Smooth muscle cell of the brain vasculature (primary cell): ENCODE measurements at regions not wholly inside any gene's neighbourhood (a gene's known extent, or its start where the extent isn't known, plus 50 kb on each side); places are given as distances from the start of the nearest gene placed in this dataset.
"Not testable (repeated sequence)": the region's sequence is repeated elsewhere in the genome, so short reads cannot be mapped to it uniquely, and the experiment has no call there.

Source experiments
- DNase-seq: peaks from one replicate; pipeline ENCODE4 v3.0.0-alpha.2; 2012; ENCODE audit warnings: low read depth, low spot score

GRCh38 chr2:187782301-187782700, 228.1 kb upstream of the TFPI start:
- no peak for DNase-seq

DNA sequence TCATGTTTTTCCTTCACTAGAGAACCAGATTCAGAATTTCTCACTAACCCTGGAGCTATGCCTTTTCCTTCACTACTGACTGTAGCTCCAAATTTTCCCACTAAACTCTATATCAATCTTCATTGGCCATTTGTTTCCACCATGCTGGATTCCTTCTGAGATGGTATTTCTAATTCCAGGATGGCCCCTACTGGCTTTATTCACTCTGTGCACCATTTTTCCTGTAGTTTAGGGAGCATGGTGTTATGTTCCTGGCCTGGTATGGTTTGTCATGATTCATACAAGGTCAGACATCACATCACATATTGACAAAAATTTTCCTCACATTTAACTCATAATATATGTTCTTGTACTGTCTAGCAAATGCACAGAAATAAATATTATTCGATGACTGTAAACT, 229.2 kb upstream of the TFPI start:
- DNase-seq, result no peak

DNA sequence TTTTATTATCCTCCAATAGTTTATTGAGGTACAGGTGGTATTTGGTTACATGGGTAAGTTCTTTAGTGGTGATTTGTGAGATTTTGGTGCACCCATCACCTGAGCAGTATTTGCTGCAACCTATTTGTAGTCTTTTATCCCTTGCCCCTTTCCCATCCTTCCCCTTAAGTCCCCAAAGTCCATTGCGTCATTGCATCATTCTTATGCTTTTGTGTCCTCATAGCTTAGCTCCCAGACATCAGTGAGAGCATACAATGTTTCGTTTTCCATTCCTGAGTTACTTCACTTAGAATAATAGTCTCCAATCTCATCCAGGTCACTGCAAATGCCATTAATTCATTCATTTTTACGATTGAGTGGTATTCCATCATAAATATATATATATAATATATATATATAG, 229.9 kb upstream of the TFPI start:
- DNase-seq, result not testable (repeated sequence)

GRCh38 chr2:187799601-187800000, 245.4 kb upstream of the TFPI start:
- DNase-seq, result no peak

- DNase-seq, result no peak
Observed at GRCh38 chr2:187803816-187804215, 249.6 kb upstream of the TFPI start.

DNA sequence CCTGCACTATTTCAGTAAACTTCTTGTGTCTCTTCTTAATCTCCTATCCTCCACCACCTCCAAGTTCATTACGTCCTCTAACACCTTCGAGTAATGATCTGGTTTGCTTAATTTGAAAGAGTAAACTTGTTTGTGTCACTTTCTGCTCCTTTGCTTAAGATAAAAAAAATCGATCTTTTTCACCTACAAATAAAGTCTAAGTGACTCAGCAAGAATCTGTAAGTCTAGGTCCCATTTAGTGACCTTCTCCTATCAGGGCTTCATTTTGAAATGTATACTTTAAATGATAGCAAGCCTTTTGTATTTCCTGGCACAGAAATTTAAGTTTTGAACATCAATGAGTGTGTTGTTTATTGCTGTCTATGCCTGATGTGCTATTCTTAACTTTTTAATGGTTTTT, 260.9 kb upstream of the TFPI start:
- DNase-seq, result no peak

- DNase-seq, result no peak
Observed at GRCh38 chr2:187819624-187820023, 265.4 kb upstream of the TFPI start.

DNA sequence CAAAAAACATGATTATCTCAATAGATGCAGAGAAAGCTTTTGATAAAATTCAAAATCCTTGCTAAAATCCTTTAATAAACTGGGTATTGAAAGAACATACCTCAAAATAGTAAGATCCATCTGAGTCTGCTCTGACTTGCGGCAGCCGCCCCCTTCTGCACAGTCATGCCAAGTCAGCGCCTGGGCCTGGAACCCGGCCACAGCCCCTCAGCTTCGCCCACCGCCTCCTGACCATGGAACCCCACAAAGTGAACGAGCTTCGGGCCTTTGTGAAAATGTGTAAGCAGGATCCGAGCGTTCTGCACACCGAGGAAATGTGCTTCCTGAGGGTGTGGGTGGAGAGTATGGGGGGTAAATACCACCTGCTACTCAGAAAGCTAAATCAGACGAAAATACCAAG, 270.9 kb upstream of the TFPI start:
- DNase-seq, result no peak

GRCh38 chr2:187826023-187826422, 271.8 kb upstream of the TFPI start:
- no peak for DNase-seq

- DNase-seq, result no peak
Observed at GRCh38 chr2:187834787-187835186, 280.6 kb upstream of the TFPI start.

- DNase-seq, result no peak
Observed at GRCh38 chr2:187838690-187839089, 284.5 kb upstream of the TFPI start.

GRCh38 chr2:187842315-187842714, 288.1 kb upstream of the TFPI start:
- DNase-seq, result no peak

DNA sequence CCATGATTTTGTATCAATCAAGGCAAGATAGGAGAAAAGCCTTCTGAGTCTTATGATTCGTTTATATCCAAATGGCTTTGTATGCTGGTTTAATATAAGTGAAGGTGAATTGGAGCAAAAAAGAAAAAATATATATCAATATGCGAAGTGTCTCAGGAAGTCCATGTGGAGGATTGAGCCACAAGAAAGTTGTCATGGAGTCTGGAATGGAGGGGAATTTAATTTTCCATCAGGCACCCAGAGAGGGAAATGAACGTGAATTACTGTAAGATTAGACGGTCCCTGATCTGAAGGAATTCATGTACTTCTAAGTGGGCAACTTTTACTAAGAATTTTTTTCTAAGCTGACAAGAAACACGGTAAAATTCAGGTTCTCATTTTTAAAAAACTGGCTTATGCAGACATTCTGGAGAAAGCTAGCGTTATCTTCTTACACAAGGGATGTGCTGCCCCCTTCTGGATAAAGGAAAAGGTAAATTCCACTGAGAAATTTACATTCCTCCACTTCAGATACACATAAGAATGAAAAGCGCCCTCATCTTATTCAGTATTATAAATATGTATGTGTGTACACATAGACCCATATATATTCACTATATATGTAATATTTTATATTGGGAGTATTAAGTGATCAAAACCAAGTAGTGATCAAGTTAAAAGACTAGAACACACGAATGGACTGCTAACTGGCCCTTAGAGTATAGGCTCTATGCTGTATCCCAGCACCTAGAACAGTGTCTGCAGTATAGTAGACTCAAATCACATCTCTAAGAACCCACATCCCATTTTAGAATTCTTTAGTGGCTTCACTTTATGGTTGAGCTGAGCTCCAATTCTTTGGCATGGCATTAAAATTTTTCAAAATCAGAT, 289.0 kb upstream of the TFPI start:
- DNase-seq, result peak; percentile 57

DNA sequence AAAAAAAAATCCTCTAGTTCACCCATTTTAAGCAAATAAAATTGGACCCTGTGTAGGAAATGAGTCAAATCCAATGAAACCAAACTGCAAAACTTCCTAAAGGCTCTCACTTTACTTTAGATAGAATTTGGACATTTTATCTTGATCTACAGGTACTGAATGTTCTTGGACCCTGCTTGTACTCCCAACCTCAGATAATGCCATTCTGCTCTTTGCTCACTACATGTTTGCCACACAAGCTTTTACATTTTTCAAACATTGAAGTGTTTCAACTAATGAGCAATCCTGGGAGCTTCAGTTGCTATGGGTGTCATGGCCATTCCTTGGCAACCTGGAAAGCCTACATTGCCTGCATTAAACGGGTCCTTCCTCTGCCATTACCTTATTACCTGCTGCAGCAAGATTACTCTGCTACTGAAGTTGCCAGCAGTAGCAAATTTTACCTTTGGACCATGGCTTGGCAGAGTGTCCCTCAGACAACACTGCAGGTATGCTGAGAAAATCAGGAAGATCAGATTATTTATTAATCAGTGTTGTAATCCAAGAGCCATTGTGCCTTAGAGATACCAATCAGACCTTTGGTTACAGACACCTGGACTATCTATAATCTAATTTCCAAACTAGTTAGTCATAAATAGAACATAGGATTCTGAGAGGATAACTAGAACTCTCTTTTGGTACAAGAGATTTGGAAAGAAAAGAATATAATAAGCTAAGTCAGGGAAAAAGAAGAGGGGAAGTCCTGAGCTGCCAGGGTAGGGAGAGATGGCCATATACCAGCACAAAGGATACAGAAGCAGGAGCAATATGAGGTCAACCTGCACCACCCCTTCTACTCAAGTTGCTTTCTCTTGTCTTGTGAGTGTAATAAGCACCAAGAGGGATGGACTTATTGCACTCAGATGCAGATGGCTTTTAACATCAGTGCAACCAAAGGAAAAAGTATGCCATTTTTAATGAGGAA, 293.3 kb upstream of the TFPI start:
- no peak for DNase-seq

DNA sequence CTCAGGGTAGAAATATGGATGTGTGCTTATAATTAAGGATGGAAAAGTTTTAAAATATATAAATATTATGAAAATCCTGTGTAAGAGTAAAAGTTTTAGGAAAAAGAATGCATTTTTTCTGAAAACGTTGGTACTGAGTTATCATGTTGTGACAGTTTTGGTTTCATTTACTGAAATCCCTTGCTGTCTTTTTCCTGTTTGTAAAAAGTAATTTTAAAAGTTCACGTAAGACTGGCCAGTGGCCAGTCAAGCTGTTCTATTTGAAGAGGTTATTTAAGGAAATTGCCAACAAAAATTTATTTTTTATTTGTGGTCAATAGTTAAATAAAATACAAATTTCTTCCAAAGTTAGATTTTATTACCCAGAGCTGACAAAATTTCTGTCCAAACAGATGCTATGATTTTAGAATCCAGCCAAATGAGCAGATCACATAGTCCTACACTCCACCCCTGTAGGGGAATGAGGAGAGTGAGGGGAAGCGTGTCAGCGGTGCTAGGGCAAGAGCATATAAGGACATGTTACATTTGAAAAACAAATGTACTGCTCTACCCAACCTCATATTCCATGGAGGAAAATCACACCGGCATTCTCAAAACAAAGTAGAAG, 297.8 kb upstream of the TFPI start:
- no peak for DNase-seq

GRCh38 chr2:187853381-187853791, 299.2 kb upstream of the TFPI start:
- DNase-seq, result no peak

GRCh38 chr2:187854801-187855200, 300.6 kb upstream of the TFPI start:
- no peak for DNase-seq

- DNase-seq, result no peak
Observed at GRCh38 chr2:187855689-187856088, 301.5 kb upstream of the TFPI start.

GRCh38 chr2:187857826-187858225, 303.6 kb upstream of the TFPI start:
- DNase-seq, result no peak

DNA sequence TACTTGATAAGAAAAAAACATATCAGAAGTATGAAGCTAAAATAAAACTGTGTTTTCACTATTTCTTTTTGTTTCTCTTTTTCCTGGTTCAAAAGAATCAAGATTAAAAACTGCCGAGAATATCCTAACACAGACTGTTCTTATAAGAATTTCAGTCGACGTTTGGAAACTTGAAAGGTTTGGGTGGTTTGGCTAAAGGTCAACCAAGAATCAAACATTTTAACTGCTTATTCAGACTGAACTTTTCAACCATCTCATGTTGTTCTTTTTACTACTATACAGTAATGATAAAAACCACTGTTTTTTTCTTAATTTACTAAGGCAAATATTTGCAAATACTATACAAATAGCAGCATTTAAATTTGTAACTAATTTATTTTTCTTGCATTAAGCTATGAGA, 308.5 kb upstream of the TFPI start:
- DNase-seq, result no peak

GRCh38 chr2:187865025-187865424, 310.8 kb upstream of the TFPI start:
- DNase-seq, result no peak

GRCh38 chr2:187867165-187867564, 312.9 kb upstream of the TFPI start:
- no peak for DNase-seq
